AG09319 (cell line): ENCODE measurements at regions not wholly inside any gene's neighbourhood (a gene's known extent, or its start where the extent isn't known, plus 50 kb on each side); places are given as distances from the start of the nearest gene placed in this dataset.

Source experiments
- DNase-seq: peaks from one replicate; pipeline ENCODE4 v3.0.0-alpha.2; 2010; ENCODE audit warnings: low read depth; ENCODE audit errors: extremely low read depth
- TF ChIP-seq, protein P1 (sequence below): IDR thresholded peaks from 2 replicates; pipeline ENCODE4 v1.5.1; 2011; ENCODE audit warnings: low read depth, mild to moderate bottlenecking, inconsistent platforms, low read length, moderate library complexity

DNA sequence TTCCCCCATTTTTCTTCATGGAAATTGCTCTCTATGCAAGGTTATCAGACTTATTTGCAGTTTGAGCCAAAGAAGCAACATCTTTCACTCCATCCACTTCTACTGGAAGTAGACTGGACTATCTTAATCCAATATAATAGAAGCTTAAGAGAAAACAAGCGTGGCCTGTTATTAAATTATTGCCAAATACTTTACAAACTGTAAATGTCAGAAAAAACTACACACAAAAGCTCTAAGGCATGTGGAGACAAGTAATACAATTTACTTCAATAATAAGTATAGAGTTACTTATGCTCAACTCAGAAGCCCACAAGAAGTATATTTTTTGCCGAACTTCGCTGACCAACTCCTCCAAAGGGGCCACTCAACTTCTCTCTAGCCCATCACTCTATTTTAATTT, 120.3 kb downstream of the BDH1 start:
- TF ChIP-seq, protein P1, sequence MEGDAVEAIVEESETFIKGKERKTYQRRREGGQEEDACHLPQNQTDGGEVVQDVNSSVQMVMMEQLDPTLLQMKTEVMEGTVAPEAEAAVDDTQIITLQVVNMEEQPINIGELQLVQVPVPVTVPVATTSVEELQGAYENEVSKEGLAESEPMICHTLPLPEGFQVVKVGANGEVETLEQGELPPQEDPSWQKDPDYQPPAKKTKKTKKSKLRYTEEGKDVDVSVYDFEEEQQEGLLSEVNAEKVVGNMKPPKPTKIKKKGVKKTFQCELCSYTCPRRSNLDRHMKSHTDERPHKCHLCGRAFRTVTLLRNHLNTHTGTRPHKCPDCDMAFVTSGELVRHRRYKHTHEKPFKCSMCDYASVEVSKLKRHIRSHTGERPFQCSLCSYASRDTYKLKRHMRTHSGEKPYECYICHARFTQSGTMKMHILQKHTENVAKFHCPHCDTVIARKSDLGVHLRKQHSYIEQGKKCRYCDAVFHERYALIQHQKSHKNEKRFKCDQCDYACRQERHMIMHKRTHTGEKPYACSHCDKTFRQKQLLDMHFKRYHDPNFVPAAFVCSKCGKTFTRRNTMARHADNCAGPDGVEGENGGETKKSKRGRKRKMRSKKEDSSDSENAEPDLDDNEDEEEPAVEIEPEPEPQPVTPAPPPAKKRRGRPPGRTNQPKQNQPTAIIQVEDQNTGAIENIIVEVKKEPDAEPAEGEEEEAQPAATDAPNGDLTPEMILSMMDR, result no peak
- DNase-seq, result no peak

DNA sequence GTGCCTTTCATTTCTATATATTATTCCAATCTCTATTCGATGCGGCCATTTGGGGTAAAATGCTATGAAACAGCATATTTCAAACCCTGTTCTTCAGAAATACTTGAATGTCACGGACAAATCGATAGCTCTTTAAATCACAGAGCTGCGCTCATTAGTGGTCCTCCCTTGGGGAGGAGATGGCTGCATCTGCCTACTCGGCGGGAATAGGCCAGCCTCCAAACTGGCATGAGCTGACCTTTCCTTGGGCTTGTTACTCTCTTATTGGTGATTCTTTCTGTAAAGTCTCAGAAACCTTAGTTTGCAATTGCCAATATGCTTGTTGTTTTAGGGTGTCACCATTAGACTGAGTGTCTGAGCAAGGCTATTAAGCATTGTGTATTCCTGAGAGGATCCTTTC, 120.9 kb downstream of the BDH1 start:
- TF ChIP-seq, protein P1, result no peak
- DNase-seq, result no peak

GRCh38 chr3:197432384-197433127, 123.2 kb downstream of the BDH1 start:
- TF ChIP-seq, protein P1, result no peak
- no peak for DNase-seq

DNA sequence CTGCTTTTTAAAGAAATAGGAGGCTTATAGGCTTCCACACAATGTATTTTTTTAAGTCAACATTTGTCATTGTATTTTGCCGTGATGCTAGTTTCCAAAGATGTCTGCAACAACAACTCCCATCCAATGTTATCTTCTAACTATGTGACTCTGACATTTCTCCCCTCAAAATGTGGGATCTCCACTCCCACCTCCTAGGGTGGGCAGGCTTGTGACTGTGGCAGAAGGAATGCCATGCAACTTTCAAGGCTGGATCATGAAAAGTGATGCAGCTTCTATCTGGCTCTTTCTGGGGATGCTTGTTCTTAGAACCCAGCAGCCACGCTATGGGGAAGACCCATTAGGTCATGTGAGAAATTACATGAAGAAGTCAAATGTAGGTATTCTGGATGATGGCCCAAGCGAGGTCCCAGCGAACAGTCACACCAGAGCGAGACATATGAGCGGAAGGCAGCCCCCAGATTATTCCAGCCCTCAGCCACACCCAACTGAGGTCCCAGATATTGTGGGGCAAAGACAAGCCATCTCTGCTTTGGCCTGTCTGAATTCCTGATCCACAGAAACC, 124.3 kb downstream of the BDH1 start:
- no peak for DNase-seq
- TF ChIP-seq, protein P1, result no peak

- DNase-seq, result no peak
- TF ChIP-seq, protein P1, result no peak
Measured at GRCh38 chr3:197430934-197431333, 124.8 kb downstream of the BDH1 start.

DNA sequence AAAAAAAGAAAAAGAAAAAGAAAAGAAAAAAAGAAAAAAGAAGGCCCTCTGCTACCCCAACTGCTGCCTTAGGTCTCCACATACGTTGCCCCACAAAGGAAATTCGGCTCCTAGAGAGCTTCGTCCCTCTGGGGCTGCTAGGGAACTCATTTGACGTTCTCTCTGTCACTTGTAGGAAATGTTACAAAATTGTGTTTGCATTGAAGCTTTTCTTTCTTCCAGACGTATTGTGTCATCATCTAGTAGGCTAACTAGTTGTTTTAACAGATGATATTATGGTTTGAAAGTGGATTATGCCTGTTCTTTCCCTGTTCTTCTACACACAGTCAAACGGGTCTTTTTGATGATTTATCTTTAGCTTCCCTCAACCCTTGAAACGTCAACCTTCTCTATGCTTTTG, 125.3 kb downstream of the BDH1 start:
- no peak for DNase-seq
- TF ChIP-seq, protein P1, result no peak

DNA sequence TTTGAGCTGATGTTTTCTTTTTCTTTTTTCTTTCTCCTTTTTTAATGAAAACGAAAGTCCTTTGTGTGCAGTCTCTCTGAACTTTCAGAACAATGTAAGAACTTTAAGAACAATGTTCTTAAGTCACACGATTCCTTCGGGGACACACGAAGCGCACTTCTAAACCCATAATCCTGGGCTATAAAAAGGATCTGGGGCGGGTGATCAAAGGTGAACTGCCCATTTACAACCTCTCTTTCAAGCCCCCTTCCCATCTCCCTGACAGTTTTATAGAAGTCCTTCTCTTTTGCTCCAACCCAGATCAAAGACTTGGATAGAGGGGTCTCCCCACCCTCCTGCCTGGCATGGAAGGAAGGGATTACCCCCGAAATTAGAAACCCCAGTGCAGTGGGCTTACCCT, 126.8 kb downstream of the BDH1 start:
- DNase-seq, result no peak
- TF ChIP-seq, protein P1, result no peak
